ENCODE measurements at regions not wholly inside any gene's neighbourhood (a gene's known extent, or its start where the extent isn't known, plus 50 kb on each side); places are given as distances from the start of the nearest gene placed in this dataset.
A peak's percentile ranks its signal among the peaks of the same experiment; 100 is the strongest.

DNA sequence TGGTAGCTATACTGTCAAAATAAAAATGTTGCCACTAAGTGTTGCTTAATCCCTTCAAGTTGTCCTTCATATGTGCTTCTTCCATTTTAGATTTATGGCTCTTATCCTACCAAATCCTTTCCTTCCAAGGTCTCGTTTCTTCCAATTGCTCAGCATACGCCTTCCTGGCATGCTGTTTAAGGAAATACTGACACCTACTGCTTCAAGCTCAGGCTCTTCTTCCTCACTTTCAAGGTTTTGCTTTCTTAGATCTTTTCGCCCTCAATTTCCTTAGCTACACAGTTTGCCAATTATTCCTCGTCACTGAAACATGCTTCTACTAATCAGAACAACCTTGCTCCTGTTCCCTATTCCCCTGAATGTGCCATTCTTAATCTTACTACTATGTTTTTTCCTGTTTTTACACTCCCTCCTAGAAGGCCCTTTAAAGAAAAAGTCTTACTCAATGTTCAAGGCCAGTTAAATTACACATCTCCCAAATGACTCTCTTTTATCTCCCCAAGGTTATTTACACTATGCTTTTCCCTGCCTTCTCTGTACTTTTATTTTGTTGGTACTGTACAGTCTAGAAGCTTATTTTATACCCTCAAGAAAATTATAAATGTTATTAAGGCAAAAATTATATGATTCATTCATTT lies 343.1 kb downstream of the MZT1 start:
- no peak for DNase-seq (ENCODE audit: low read depth in 1 of 2, low spot score in 1 of 2)
- TF ChIP-seq SPI1 (IDR thresholded peaks at IDR 0.05; ENCODE audit: borderline replicate concordance, low read depth) (no peak), REST (IDR thresholded peaks at IDR 0.05; ENCODE audit: insufficient replicate concordance, low read depth) (no peak), CTCF (IDR thresholded peaks at IDR 0.05; ENCODE audit: insufficient read depth, low read length) (no peak)
- H3K27ac ChIP-seq (replicated peaks) = peak overlapping the region; percentile 34
- no peaks in the 10 kb centered on the region for H3K27me3 ChIP-seq (ENCODE audit: insufficient read depth, poor library complexity, severe bottlenecking)
- H3K4me3 ChIP-seq (replicated peaks; ENCODE audit: insufficient read depth, low read length) = no peak overlapping the region

DNA sequence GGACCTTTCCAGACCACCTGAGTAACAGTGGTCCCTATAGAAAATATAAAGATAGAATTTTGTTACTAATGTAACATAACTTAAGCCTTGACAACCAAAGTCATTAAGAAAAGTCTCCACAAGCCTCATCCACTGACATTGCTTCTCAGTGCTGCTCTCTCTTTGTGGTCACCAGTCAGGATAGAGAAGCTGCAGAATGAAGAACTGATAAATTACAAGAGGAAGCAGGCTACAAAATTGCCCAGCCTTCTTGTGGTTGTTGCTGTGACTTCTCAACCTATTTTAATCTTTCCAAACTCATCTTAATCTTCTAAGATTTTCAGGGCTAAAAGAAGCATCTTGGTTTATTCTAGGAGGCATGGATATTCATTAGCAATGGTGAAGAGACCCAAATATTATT lies 343.8 kb downstream of the MZT1 start:
- peak; percentile 16 to 70 for DNase-seq (ENCODE audit: low read depth in 1 of 2, low spot score in 1 of 2)
- Histone ChIP-seq H3K27ac (replicated peaks) (peak overlapping the region; percentile 34), H3K4me3 (replicated peaks; ENCODE audit: insufficient read depth, low read length) (no peak overlapping the region), H3K27me3 (ENCODE audit: insufficient read depth, poor library complexity, severe bottlenecking) (no peaks in the 10 kb centered on the region)
- no peak; the same call in 1 of the 2 replicates for TF ChIP-seq SPI1 (IDR thresholded peaks at IDR 0.05; ENCODE audit: borderline replicate concordance, low read depth)
- no peak for TF ChIP-seq CTCF (IDR thresholded peaks at IDR 0.05; ENCODE audit: insufficient read depth, low read length)
- TF ChIP-seq REST (IDR thresholded peaks at IDR 0.05; ENCODE audit: insufficient replicate concordance, low read depth) = no peak
- TF ChIP-seq POLR2AphosphoS5 (IDR thresholded peaks at IDR 0.05; ENCODE audit: low read depth) = no peak
- no peak for TF ChIP-seq GABPA (IDR thresholded peaks at IDR 0.05; ENCODE audit: low read depth)

DNA sequence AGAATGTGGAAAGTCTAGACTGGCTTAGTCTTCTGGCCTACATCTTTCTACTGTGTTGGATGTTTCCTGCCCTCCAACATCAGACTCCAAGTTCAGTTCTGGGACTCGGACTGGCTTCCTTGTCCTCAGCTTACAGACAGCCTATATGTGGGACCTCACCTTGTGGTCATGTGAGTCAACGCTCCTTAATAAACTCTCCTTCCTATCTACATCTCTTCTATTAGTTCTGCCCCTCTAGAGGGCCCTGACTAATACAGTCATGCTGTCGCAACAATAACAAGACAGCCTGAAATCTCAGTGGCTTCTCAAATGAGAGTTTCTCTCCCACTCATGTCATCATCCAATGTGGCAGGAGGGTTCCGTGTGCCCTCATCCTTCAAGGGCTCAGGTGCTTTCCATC lies 347.8 kb downstream of the MZT1 start:
- no peak for DNase-seq (ENCODE audit: low read depth in 1 of 2, low spot score in 1 of 2)
- TF ChIP-seq CTCF (IDR thresholded peaks at IDR 0.05; ENCODE audit: insufficient read depth, low read length) (no peak), GABPA (IDR thresholded peaks at IDR 0.05; ENCODE audit: low read depth) (no peak), SPI1 (IDR thresholded peaks at IDR 0.05; ENCODE audit: borderline replicate concordance, low read depth) (no peak), POLR2AphosphoS5 (IDR thresholded peaks at IDR 0.05; ENCODE audit: low read depth) (no peak), REST (IDR thresholded peaks at IDR 0.05; ENCODE audit: insufficient replicate concordance, low read depth) (no peak)
- no peak overlapping the region for H3K4me3 ChIP-seq (replicated peaks; ENCODE audit: insufficient read depth, low read length)
- H3K27me3 ChIP-seq (ENCODE audit: insufficient read depth, poor library complexity, severe bottlenecking) = no peaks in the 10 kb centered on the region
- H3K27ac ChIP-seq (replicated peaks) = no peak overlapping the region
